OCI-LY7 (cell line): ENCODE measurements at regions not wholly inside any gene's neighbourhood (a gene's known extent, or its start where the extent isn't known, plus 50 kb on each side); places are given as distances from the start of the nearest gene placed in this dataset.

Source experiments
- EZH2phosphoT487 ChIP-seq: fragments of 200-600 bp; sonication (generic); IDR thresholded peaks from 2 replicates; pipeline ENCODE4 v1.6.1; 2018; ENCODE audit warnings: low read depth, borderline replicate concordance, mild to moderate bottlenecking, mixed run types, antibody characterized with exemption, low read length, moderate library complexity, mixed read lengths
- TF ChIP-seq, protein P1 (sequence below): fragments of 200-600 bp; sonication (generic); conservative IDR thresholded peaks from 2 replicates; pipeline ENCODE4 v1.5.1; 2014; ENCODE audit warnings: mild to moderate bottlenecking, antibody characterized with exemption, low read length, moderate library complexity, mixed read lengths

GRCh38 chr14:41022932-41023331 is 583.7 kb upstream of the LRFN5 start:
- TF ChIP-seq, protein P1, sequence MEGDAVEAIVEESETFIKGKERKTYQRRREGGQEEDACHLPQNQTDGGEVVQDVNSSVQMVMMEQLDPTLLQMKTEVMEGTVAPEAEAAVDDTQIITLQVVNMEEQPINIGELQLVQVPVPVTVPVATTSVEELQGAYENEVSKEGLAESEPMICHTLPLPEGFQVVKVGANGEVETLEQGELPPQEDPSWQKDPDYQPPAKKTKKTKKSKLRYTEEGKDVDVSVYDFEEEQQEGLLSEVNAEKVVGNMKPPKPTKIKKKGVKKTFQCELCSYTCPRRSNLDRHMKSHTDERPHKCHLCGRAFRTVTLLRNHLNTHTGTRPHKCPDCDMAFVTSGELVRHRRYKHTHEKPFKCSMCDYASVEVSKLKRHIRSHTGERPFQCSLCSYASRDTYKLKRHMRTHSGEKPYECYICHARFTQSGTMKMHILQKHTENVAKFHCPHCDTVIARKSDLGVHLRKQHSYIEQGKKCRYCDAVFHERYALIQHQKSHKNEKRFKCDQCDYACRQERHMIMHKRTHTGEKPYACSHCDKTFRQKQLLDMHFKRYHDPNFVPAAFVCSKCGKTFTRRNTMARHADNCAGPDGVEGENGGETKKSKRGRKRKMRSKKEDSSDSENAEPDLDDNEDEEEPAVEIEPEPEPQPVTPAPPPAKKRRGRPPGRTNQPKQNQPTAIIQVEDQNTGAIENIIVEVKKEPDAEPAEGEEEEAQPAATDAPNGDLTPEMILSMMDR: no peak
- TF ChIP-seq EZH2phosphoT487: no peak
